Fibroblast of lung (primary cell): ENCODE measurements at regions not wholly inside any gene's neighbourhood (a gene's known extent, or its start where the extent isn't known, plus 50 kb on each side); places are given as distances from the start of the nearest gene placed in this dataset.

Experiments used
- DNase-seq, 2 donors: peaks; one replicate each; pipeline versions ENCODE4 v3.0.0 to v3.0.0-alpha.2; 2010; ENCODE audit warnings: low read depth in 2 of 2
- H2AFZ ChIP-seq: 2 replicates; pipeline ENCODE4 v1.5.1; 2012; ENCODE audit warnings: low read length, control low read depth, inconsistent platforms
- H3K27ac ChIP-seq: 2 replicates; pipeline ENCODE4 v1.5.1; 2011; ENCODE audit warnings: low read length, control low read depth; ENCODE audit not compliant: insufficient read depth
- H3K27me3 ChIP-seq: 2 replicates; pipeline ENCODE4 v1.5.1; 2011; ENCODE audit warnings: mild to moderate bottlenecking, low read length; ENCODE audit not compliant: control insufficient read depth, insufficient read depth
- H3K36me3 ChIP-seq: 2 replicates; pipeline ENCODE4 v1.5.1; 2011; ENCODE audit warnings: low read length; ENCODE audit not compliant: control insufficient read depth, insufficient read depth
- H3K4me1 ChIP-seq: 2 replicates; pipeline ENCODE4 v1.5.1; 2011; ENCODE audit warnings: low read length; ENCODE audit not compliant: control insufficient read depth, insufficient read depth; ENCODE audit errors: extremely low read depth
- H3K4me2 ChIP-seq: 2 replicates; pipeline ENCODE4 v1.5.1; 2011; ENCODE audit warnings: low read length, control low read depth; ENCODE audit not compliant: insufficient read depth; ENCODE audit errors: extremely low read depth
- H3K4me3 ChIP-seq, 4 experiments: fragments of 200-600 bp in 1 of 4; sonication (generic) in 1 of 4; replicated peaks in 1 of 4; 2 replicates each; pipeline ENCODE4 v1.5.1; 2011 to 2016; ENCODE audit warnings: low read length in 4 of 4, low read depth in 3 of 4, mild to moderate bottlenecking in 3 of 4, control low read depth in 2 of 4, inconsistent platforms in 1 of 4, mixed read lengths in 1 of 4; ENCODE audit not compliant: insufficient read depth in 1 of 4; ENCODE audit errors: control extremely low read depth in 1 of 4
- H3K79me2 ChIP-seq: 2 replicates; pipeline ENCODE4 v1.5.1; 2012; ENCODE audit warnings: mild to moderate bottlenecking, low read length, inconsistent platforms; ENCODE audit not compliant: control insufficient read depth, insufficient read depth
- H3K9ac ChIP-seq: 2 replicates; pipeline ENCODE4 v1.5.1; 2011; ENCODE audit warnings: mild to moderate bottlenecking, low read length, control low read depth; ENCODE audit not compliant: insufficient read depth
- H3K9me3 ChIP-seq: 2 replicates; pipeline ENCODE4 v1.5.1; 2012; ENCODE audit warnings: low read depth, low read length; ENCODE audit not compliant: control insufficient read depth, insufficient read depth
- H4K20me1 ChIP-seq: 2 replicates; pipeline ENCODE4 v1.5.1; 2011; ENCODE audit warnings: low read length; ENCODE audit not compliant: control insufficient read depth, insufficient read depth; ENCODE audit errors: extremely low read depth
- EZH2 ChIP-seq: IDR thresholded peaks from 2 replicates; pipeline ENCODE4 v1.5.1; 2012; ENCODE audit warnings: low read length, control low read depth, mild to moderate bottlenecking; ENCODE audit errors: missing control alignments
- TF ChIP-seq, protein P1 (sequence below), 2 donors: IDR thresholded peaks in 1 of 2; conservative IDR thresholded peaks in 1 of 2; 1 replicate in 1 of 2; 2 replicates in 1 of 2; pipeline ENCODE4 v1.5.1; 2011 to 2012; ENCODE audit warnings: low read length in 2 of 2, control low read depth in 1 of 2, inconsistent platforms in 1 of 2, low read depth in 1 of 2, mild to moderate bottlenecking in 1 of 2

DNA sequence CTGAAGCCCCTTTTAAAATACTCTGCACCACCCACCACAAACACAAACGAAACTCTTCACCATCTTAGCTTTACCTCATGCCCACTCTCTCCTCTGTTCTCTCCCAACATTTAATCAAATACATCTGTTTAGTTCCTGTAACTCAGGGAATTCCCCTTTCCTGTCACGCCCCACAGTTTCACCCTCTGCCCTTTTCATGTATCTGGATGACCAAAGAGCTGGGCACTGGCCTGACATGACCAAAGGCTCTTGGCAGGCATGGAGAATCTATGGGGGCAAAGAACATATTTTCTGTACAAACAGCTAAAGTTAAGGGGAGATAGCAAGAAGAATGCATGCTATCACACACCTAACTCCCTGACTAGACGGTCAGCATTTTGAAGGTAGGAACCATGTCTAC lies 270.0 kb downstream of the TBL1XR1 start:
- H4K20me1 ChIP-seq: no peaks in the 10 kb centered on the region
- no peaks in the 10 kb centered on the region for H3K9me3 ChIP-seq
- H2AFZ ChIP-seq: no peak overlapping the region
- H3K4me2 ChIP-seq: no peak overlapping the region
- no peak overlapping the region for H3K9ac ChIP-seq
- DNase-seq: no peak
- TF ChIP-seq, protein P1, sequence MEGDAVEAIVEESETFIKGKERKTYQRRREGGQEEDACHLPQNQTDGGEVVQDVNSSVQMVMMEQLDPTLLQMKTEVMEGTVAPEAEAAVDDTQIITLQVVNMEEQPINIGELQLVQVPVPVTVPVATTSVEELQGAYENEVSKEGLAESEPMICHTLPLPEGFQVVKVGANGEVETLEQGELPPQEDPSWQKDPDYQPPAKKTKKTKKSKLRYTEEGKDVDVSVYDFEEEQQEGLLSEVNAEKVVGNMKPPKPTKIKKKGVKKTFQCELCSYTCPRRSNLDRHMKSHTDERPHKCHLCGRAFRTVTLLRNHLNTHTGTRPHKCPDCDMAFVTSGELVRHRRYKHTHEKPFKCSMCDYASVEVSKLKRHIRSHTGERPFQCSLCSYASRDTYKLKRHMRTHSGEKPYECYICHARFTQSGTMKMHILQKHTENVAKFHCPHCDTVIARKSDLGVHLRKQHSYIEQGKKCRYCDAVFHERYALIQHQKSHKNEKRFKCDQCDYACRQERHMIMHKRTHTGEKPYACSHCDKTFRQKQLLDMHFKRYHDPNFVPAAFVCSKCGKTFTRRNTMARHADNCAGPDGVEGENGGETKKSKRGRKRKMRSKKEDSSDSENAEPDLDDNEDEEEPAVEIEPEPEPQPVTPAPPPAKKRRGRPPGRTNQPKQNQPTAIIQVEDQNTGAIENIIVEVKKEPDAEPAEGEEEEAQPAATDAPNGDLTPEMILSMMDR (conservative IDR thresholded peaks at IDR 0.05 in 1 of 2, IDR thresholded peaks at IDR 0.05 in 1 of 2; ENCODE audit: low read depth in 1 of 2, low read length in 2 of 2): no peak
- TF ChIP-seq EZH2: no peak
- no peak overlapping the region for H3K4me3 ChIP-seq
- no peaks in the 10 kb centered on the region for H3K4me1 ChIP-seq
- H3K79me2 ChIP-seq: no peaks in the 10 kb centered on the region
- H3K36me3 ChIP-seq: no peaks in the 10 kb centered on the region
- no peaks in the 10 kb centered on the region for H3K27me3 ChIP-seq
- H3K27ac ChIP-seq: no peak overlapping the region

GRCh38 chr3:176926688-176927087 lies 270.6 kb downstream of the TBL1XR1 start:
- Histone ChIP-seq H3K4me3 (no peak overlapping the region), H3K36me3 (no peaks in the 10 kb centered on the region), H4K20me1 (no peaks in the 10 kb centered on the region), H3K4me2 (no peak overlapping the region), H3K4me1 (no peaks in the 10 kb centered on the region), H3K79me2 (no peaks in the 10 kb centered on the region), H2AFZ (no peak overlapping the region), H3K9me3 (no peaks in the 10 kb centered on the region), H3K9ac (no peak overlapping the region), H3K27ac (no peak overlapping the region), H3K27me3 (no peaks in the 10 kb centered on the region)
- TF ChIP-seq EZH2: no peak
- TF ChIP-seq, protein P1 (conservative IDR thresholded peaks at IDR 0.05 in 1 of 2, IDR thresholded peaks at IDR 0.05 in 1 of 2; ENCODE audit: low read depth in 1 of 2, low read length in 2 of 2): no peak
- no peak for DNase-seq

- Histone ChIP-seq H3K9me3 (no peaks in the 10 kb centered on the region), H3K36me3 (no peaks in the 10 kb centered on the region), H2AFZ (no peak overlapping the region), H4K20me1 (no peaks in the 10 kb centered on the region), H3K79me2 (no peaks in the 10 kb centered on the region), H3K27me3 (no peaks in the 10 kb centered on the region), H3K4me1 (no peaks in the 10 kb centered on the region), H3K27ac (no peak overlapping the region), H3K9ac (no peak overlapping the region), H3K4me2 (no peak overlapping the region), H3K4me3 (no peak overlapping the region)
- no peak for TF ChIP-seq EZH2
- TF ChIP-seq, protein P1 (conservative IDR thresholded peaks at IDR 0.05 in 1 of 2, IDR thresholded peaks at IDR 0.05 in 1 of 2; ENCODE audit: low read depth in 1 of 2, low read length in 2 of 2): no peak
- DNase-seq: no peak
These were observed 271.2 kb downstream of the TBL1XR1 start for GRCh38 chr3:176926034-176926433.
